ENCODE measurements at regions not wholly inside any gene's neighbourhood (a gene's known extent, or its start where the extent isn't known, plus 50 kb on each side); places are given as distances from the start of the nearest gene placed in this dataset.

DNA sequence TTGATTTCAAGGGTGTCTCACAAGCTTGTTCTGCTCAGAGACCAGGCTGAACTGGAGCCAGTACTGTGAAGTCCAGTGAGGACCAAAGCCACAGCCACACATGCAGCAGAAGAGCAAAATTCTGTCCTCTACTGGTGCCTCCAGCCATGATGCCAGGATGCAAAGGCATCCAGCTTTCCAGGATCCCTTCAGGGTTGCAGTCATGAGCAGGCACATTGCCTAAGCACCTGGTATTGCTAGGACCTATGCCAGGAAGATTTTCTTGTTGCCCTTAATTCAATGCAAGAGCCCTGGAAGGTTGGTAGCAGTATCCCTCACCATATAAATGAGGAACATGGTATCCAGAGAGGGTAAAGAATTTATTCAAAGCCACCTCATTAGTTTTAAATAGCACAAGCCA, 78.9 kb upstream of the CYRIA start:
- TF ChIP-seq POLR2A (IDR thresholded peaks at IDR 0.05) = no peak
- TF ChIP-seq, protein P1, sequence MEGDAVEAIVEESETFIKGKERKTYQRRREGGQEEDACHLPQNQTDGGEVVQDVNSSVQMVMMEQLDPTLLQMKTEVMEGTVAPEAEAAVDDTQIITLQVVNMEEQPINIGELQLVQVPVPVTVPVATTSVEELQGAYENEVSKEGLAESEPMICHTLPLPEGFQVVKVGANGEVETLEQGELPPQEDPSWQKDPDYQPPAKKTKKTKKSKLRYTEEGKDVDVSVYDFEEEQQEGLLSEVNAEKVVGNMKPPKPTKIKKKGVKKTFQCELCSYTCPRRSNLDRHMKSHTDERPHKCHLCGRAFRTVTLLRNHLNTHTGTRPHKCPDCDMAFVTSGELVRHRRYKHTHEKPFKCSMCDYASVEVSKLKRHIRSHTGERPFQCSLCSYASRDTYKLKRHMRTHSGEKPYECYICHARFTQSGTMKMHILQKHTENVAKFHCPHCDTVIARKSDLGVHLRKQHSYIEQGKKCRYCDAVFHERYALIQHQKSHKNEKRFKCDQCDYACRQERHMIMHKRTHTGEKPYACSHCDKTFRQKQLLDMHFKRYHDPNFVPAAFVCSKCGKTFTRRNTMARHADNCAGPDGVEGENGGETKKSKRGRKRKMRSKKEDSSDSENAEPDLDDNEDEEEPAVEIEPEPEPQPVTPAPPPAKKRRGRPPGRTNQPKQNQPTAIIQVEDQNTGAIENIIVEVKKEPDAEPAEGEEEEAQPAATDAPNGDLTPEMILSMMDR (IDR thresholded peaks at IDR 0.05) = no peak

All from esophagus squamous epithelium (tissue), 4 donors.